ENCODE measurements at regions not wholly inside any gene's neighbourhood (a gene's known extent, or its start where the extent isn't known, plus 50 kb on each side); places are given as distances from the start of the nearest gene placed in this dataset.

- Histone ChIP-seq H3K4me1 (replicated peaks in 1 of 2) (no peaks in the 10 kb centered on the region), H3K4me3 (no peak overlapping the region), H3K9me3 (replicated peaks in 1 of 3) (no peaks in the 10 kb centered on the region), H3K36me3 (replicated peaks in 1 of 2) (no peaks in the 10 kb centered on the region), H3K27ac (no peak overlapping the region), H3K27me3 (no peaks in the 10 kb centered on the region)
- DNase-seq, result no peak
- TF ChIP-seq, protein P1, sequence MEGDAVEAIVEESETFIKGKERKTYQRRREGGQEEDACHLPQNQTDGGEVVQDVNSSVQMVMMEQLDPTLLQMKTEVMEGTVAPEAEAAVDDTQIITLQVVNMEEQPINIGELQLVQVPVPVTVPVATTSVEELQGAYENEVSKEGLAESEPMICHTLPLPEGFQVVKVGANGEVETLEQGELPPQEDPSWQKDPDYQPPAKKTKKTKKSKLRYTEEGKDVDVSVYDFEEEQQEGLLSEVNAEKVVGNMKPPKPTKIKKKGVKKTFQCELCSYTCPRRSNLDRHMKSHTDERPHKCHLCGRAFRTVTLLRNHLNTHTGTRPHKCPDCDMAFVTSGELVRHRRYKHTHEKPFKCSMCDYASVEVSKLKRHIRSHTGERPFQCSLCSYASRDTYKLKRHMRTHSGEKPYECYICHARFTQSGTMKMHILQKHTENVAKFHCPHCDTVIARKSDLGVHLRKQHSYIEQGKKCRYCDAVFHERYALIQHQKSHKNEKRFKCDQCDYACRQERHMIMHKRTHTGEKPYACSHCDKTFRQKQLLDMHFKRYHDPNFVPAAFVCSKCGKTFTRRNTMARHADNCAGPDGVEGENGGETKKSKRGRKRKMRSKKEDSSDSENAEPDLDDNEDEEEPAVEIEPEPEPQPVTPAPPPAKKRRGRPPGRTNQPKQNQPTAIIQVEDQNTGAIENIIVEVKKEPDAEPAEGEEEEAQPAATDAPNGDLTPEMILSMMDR (IDR thresholded peaks at IDR 0.05), result no peak
- TF ChIP-seq POLR2A (IDR thresholded peaks at IDR 0.05), result no peak
- 66 to 74% (median 68%) methylated on average over 5 of the region's 5 CpGs for WGBS, 4 donors
- intact Hi-C loops (cut with DNase I), result no loop called here
Measured at GRCh38 chr3:76582632-76583378, 457.1 kb upstream of the ROBO2 start.

DNA sequence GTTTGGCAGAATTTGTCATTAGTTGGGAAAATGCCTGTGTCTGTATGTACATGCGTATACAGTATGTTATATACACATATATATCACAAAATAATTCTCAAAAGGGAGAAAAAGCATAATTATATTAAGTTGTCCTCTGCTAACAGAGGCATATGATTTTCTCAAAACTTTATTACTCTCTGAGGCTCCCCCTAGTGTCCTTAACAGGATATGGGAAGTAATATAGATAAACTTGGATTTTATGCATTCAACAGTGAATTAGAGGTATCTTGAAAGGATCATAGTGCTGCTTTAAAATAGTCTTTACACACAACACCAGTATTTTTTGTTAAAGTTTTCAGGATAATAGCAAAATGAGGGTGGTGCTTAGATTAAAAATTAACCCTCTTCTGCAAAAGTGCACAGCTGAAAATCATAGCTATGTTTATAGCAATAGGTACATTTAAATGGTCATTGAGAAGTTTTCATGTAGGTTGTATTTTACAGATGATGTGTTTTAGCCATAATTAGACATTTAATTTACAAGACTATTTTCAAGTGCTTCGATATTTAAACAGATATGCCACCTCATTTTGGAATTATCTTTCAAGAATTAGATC, 454.0 kb upstream of the ROBO2 start:
- 49 to 55% (median 53%) methylated on average over 2 of the region's 2 CpGs for WGBS, 4 donors
- no peak for TF ChIP-seq POLR2A (IDR thresholded peaks at IDR 0.05)
- TF ChIP-seq, protein P1 (IDR thresholded peaks at IDR 0.05), result peak in 4 of 6 experiments; percentile 14 to 48 (median 26)
- H3K4me1 ChIP-seq (replicated peaks in 1 of 2), result no peaks in the 10 kb centered on the region
- no peak overlapping the region for H3K4me3 ChIP-seq
- intact Hi-C loops (cut with DNase I), result no loop called here
- H3K27me3 ChIP-seq, result no peaks in the 10 kb centered on the region
- H3K9me3 ChIP-seq (replicated peaks in 1 of 3), result no peaks in the 10 kb centered on the region
- H3K36me3 ChIP-seq (replicated peaks in 1 of 2), result no peaks in the 10 kb centered on the region
- no peak for DNase-seq
- H3K27ac ChIP-seq, result no peak overlapping the region

GRCh38 chr3:76586471-76586870, 453.4 kb upstream of the ROBO2 start:
- H3K4me1 ChIP-seq (replicated peaks in 1 of 2), result no peaks in the 10 kb centered on the region
- H3K9me3 ChIP-seq (replicated peaks in 1 of 3), result no peaks in the 10 kb centered on the region
- TF ChIP-seq, protein P1 (IDR thresholded peaks at IDR 0.05), result no peak
- no peak for TF ChIP-seq POLR2A (IDR thresholded peaks at IDR 0.05)
- no peaks in the 10 kb centered on the region for H3K36me3 ChIP-seq (replicated peaks in 1 of 2)
- DNase-seq, result no peak
- no peaks in the 10 kb centered on the region for H3K27me3 ChIP-seq
- H3K4me3 ChIP-seq, result no peak overlapping the region
- no peak overlapping the region for H3K27ac ChIP-seq
- intact Hi-C loops (cut with DNase I), result no loop called here

- Histone ChIP-seq H3K36me3 (replicated peaks in 1 of 2) (no peaks in the 10 kb centered on the region), H3K27me3 (no peaks in the 10 kb centered on the region), H3K27ac (no peak overlapping the region), H3K4me1 (replicated peaks in 1 of 2) (no peaks in the 10 kb centered on the region), H3K4me3 (no peak overlapping the region), H3K9me3 (replicated peaks in 1 of 3) (no peaks in the 10 kb centered on the region)
- no peak for DNase-seq
- TF ChIP-seq, protein P1 (IDR thresholded peaks at IDR 0.05), result no peak
- TF ChIP-seq POLR2A (IDR thresholded peaks at IDR 0.05), result no peak
- intact Hi-C loops (cut with DNase I), result no loop called here
- 84 to 90% (median 85%) methylated on average over 8 to 11 of the region's 11 CpGs for WGBS, 4 donors
Measured at GRCh38 chr3:76610150-76610549, 429.7 kb upstream of the ROBO2 start.
